ENCODE measurements at regions not wholly inside any gene's neighbourhood (a gene's known extent, or its start where the extent isn't known, plus 50 kb on each side); places are given as distances from the start of the nearest gene placed in this dataset.
A peak's percentile ranks its signal among the peaks of the same experiment; 100 is the strongest.

GRCh38 chr2:200749631-200750322 is 61.9 kb upstream of the BZW1 start:
- in situ Hi-C loops (cut with HindIII; ENCODE audit: low sequenced_read_pairs) = no loop called here
- no peak for DNase-seq (ENCODE audit: low read depth, low spot score)
- no peak for TF ChIP-seq CTCF (IDR thresholded peaks at IDR 0.05; ENCODE audit: low read depth, low read length)
- no peak overlapping the region for H3K4me3 ChIP-seq (ENCODE audit: low read depth, low read length)

GRCh38 chr2:200750323-200750910 is 61.3 kb upstream of the BZW1 start:
- no peak overlapping the region for H3K4me3 ChIP-seq (ENCODE audit: low read depth, low read length)
- TF ChIP-seq CTCF (IDR thresholded peaks at IDR 0.05; ENCODE audit: low read depth, low read length) = no peak
- in situ Hi-C loops (cut with HindIII; ENCODE audit: low sequenced_read_pairs) = no loop called here
- no peak for DNase-seq (ENCODE audit: low read depth, low spot score)

GRCh38 chr2:200751786-200752185 is 59.9 kb upstream of the BZW1 start:
- TF ChIP-seq CTCF (IDR thresholded peaks at IDR 0.05; ENCODE audit: low read depth, low read length) = no peak
- H3K4me3 ChIP-seq (ENCODE audit: low read depth, low read length) = no peak overlapping the region
- no peak for DNase-seq (ENCODE audit: low read depth, low spot score)
- in situ Hi-C loops (cut with HindIII; ENCODE audit: low sequenced_read_pairs) = no loop called here

GRCh38 chr2:200752332-200752731 is 59.4 kb upstream of the BZW1 start:
- no peak overlapping the region for H3K4me3 ChIP-seq (ENCODE audit: low read depth, low read length)
- no peak for DNase-seq (ENCODE audit: low read depth, low spot score)
- TF ChIP-seq CTCF (IDR thresholded peaks at IDR 0.05; ENCODE audit: low read depth, low read length) = no peak
- in situ Hi-C loops (cut with HindIII; ENCODE audit: low sequenced_read_pairs) = no loop called here

- in situ Hi-C loops (cut with HindIII; ENCODE audit: low sequenced_read_pairs) = no loop called here
- no peak overlapping the region for H3K4me3 ChIP-seq (ENCODE audit: low read depth, low read length)
- DNase-seq (ENCODE audit: low read depth, low spot score) = no peak
- no peak for TF ChIP-seq CTCF (IDR thresholded peaks at IDR 0.05; ENCODE audit: low read depth, low read length)
Measured at GRCh38 chr2:200752835-200753234, 58.9 kb upstream of the BZW1 start.

GRCh38 chr2:200756618-200757321 is 54.9 kb upstream of the BZW1 start:
- in situ Hi-C loops (cut with HindIII; ENCODE audit: low sequenced_read_pairs) = no loop called here
- H3K4me3 ChIP-seq (ENCODE audit: low read depth, low read length) = no peak overlapping the region
- no peak for TF ChIP-seq CTCF (IDR thresholded peaks at IDR 0.05; ENCODE audit: low read depth, low read length)
- peak; percentile 87 for DNase-seq (ENCODE audit: low read depth, low spot score)

Measured in astrocyte of the spinal cord (primary cell).